ENCODE measurements at regions not wholly inside any gene's neighbourhood (a gene's known extent, or its start where the extent isn't known, plus 50 kb on each side); places are given as distances from the start of the nearest gene placed in this dataset.

DNA sequence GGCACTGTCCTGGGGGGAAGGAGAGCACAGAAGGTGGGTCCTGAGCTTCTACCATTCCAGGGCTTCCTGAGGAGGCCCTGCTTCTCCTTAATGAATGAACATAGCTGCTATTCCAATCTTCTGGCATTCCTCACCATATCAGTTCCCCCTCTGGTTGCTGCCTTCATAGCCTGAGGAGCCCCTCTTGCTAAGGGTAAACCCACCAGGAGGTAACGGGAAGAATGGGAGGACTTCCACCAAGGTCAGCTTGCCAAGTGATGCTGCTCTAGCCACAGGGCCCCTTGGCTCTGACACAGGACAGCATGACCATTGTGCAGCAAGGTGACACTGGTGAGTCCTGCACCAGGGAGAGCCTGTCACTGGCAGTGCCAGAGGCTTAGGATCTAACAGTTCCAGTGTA, 1022.5 kb downstream of the TBC1D22A start:
- no peak for DNase-seq (ENCODE audit: low spot score)

DNA sequence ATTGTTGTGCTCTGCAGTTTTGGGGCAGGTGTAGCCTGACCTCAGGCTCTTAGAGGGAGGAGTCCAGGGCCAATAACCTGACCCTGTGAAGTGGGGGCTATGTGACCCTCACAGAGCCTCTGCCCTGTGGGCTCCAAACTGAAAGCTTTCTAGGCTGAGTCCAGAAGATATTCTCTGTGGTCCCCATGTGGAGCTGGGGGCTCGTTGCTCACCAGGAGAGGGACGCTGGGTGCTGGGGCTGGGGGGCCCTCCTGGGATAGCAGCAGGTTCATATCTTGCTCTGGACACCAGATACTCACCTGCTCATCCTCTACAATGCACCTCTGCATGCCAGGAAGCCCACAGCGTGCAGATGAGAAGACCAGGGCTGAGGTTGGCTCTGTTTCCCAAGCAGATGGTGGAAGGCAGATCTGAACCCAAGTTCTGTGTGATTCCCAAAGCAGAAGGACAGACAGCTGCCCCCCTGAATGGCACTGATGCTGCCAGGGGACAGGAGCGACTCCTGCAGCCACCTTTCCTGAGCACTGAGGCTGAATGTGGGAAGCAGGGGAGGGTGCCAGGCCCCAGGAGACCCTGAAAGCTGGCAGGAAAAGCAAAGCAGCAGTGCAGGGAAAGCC, 1022.0 kb downstream of the TBC1D22A start:
- no peak for DNase-seq (ENCODE audit: low spot score)

DNA sequence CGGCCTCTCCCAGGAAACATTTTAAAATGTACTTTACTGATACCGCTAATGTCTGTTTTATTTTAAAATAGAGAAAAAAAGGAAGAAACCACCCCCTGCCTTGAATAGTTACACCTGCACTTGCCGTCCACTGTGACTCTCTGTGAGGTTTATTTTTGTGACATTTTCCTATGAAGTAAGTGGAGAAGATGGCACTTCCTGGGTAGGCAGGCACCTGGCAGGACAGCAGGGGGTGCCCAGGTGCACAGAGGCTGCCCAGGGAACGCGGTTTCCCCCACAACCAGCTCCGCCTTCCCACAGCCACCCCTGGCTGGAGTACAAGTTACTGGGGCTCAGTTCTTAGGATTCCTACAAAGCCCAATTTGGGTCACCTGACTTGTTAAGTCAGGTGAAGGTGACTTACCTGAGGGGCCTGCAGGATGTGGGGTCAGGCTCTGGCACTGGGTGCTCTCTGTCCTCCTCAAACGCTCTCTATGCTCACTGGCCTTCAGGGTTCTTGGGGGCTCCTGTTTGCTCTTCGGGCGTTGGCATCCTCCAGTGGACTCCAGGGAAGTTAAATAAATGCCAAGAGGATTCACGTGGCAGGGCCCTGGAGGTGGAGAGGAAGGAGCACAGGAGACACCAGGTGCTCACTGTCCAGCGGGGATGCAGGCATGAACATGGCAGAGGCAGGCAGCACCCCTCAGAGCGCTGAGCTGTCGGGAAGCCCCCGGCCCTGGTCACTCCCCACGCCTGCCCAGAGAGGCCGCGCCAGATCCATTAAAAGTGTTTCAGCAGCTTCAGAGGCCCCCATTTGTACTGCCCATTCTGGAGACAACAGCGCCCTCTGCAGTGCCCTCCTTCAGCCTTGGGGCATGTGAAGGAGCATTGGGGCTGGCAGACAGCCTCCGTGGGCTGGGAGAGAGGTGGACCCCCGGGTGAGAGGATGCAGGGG, 1021.2 kb downstream of the TBC1D22A start:
- no peak for DNase-seq (ENCODE audit: low spot score)

DNA sequence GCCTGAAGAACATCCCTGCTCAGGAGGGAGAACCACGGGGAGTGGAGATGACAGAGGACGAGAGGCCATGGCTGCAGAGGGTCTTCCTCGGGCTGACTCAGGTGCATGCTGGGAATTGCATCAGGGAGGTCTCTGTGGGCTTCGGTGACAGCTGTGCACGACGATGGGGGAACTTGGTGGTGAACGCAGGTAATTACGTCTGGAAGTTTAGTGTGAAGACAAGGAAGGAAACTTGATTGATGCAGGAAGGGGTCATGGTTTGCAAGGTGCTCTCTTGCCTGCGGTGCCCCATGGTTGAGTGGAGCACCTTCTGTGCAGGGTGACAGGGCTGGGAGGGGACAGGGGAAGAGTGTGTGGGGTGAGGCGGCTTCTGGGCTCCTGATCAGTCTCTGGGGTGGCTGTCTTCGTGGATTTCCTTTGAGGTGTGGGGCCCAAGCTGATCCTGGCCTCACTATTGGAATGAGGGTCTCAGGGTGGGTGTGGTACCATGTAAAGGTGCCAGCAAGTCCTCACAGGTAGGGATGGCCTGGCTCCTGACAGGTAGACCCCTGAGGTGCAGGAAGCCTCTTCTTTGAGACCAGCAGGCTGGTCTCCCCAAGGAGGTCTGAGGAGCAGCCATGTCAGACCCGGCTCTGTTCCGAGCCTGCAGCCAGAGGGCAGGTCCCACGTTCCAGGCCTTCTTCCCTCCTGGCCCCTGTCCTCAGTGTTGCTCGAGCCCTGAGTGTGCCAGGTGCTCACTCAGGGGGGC, 1020.1 kb downstream of the TBC1D22A start:
- no peak for DNase-seq (ENCODE audit: low spot score)

DNA sequence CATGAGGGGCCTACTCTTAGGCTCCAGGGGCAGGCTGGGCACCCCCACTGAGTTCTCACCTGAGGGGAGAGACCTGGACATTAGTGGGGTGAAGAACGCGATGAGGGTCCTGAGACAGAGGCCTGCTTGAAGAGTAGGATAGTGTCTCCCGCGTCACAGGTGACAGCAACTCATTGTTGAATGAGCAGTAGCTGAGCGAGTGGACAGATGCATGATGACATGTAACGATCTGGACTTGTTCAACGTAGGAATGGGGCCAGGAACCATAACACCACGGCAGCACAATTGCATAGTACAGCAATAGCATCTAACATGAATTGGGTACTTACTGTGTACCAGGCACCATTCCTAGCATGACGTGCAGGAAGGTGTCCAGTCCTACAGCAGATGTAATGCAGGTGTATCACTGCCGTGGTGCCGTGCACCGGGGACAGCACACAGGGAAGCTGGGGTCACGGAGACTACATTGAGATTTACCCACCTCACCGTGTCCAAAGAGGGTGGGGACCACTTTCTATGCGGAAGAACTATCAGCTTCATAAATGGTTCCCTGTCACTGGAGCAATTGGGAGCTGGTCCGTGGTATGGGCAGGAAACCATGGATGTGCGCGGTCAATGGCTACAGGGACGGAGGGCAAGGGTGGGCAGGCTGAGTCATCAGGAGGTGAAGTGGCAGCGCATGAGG, 1019.1 kb downstream of the TBC1D22A start:
- no peak for DNase-seq (ENCODE audit: low spot score)

DNA sequence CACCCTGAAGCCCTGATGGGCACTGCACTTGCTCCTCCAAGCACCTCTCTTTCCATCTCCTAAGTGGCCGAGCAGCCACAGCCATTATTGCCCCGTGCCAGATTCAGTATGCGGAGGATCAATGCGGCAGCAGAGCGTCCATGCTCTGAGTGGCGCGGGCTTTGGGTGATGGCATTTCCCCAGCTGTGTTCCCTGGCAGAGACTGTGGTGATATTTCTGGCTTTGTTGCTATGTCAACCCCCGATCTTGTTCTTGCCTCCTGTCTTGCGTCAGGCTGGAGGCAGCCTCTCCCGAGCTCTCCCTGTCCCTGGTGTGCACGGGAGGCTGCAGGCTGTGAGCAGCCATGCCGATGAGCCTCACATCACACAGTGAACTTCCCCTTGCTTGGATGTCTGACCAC, 1018.6 kb downstream of the TBC1D22A start:
- no peak for DNase-seq (ENCODE audit: low spot score)

DNA sequence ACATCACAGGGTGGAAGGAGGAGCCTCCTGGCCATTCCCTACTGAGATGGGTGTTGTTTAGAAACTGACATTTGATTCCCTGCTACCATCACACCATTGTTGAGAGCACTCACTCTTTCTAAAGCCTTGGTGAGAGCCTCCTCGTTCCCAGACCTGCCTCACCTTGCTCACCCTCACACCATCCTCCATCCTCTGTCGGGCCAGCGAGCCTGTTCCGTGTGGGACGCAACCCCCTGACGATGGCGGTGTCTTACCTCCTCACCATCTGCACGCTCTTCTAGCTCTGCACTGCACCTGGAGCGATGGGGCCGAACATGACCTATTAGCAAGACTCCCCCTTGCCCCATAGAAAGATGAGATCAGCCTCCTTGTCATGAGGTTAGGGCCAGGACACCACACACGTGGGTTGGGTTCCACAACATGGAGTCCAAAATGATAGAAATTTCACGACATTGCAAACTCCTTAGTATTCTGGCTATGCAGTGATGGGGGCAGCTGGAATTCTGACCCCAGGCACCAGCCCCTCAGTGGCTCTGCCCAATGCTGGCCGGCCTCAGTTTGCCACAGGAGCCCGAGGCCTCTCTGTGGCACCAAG, 1017.9 kb downstream of the TBC1D22A start:
- no peak for DNase-seq (ENCODE audit: low spot score)

DNA sequence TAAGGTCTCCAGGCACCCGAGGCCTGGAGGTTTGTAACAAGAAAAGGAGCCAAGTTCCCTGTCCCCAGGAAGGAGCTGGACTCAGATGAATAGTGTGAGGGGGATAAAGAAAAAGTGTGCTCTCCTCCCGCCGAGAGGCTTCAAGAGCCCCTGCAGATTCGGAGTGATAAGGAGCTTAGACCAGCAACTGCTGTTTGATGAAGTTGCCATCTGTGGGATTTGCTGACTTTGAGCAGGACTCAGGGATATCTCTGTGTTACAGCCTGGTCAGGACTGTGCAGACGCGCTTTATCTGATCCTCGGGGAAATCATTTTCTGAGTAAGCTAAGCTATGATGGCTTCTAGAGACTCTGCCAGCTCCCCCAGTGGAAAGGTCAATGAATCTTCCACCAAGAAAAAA, 1017.0 kb downstream of the TBC1D22A start:
- DNase-seq (ENCODE audit: low spot score): no peak

DNA sequence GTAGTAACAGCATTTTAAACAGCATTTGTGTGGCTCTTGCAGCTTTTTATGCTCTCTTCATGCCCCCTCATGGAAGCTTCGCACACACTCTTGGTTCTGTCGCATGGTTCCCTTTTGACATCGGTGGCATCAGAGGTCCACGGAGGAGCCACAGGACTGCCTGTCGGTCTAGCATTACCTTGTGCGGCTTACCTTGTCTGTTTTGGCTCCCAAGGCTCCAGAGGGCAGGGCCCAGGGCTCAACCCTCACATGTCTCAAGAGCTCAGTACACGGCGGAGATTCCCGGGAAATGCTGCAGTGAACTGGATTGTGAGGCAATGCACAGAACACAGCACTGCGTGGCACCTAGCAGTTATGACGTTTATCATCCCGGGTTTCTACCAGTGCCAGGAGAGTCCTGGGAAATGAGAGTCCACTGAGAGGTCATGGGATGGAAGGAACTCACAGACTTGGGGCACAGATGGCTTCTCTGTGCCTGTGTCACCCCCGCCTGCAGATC, 1015.8 kb downstream of the TBC1D22A start:
- DNase-seq (ENCODE audit: low spot score): no peak

DNA sequence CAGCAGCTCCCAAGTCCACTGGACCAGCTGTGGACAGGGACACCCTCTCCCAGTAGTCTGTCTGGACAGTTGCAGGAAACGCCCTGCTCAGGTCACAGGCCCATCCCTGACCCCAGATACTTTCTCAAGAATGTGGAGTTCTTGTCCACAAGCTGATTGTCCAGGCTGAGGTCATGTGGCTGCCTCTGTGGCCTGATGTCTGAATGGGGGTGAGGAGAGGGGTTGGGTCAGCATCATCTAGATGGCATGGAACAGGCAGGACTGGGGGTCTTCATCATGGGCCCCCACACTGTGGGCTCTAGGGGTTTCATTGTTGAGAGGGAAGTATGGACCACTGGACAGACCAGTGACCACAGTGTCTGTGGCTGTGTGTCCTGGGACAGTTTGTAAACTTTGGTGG, 1015.0 kb downstream of the TBC1D22A start:
- DNase-seq (ENCODE audit: low spot score): no peak

DNA sequence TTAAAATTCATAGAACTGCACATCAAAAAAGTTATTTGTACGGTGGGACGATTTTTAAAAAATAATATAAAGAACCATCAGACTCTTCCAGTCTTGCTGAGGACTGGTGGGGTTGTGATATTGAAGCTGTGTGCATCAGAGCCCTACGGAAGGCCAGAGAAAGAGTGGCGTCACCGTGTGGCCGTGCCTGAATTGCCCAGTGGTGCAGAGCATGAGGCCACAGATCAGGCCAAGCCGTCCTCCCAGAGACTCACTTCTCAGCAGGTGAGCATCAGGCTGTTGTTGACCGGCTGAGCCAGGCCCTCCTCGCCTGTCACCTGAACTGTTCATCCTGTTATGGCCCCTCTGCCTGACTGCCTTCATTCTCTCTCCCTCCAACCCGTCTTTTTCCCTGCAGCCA, 1013.9 kb downstream of the TBC1D22A start:
- DNase-seq (ENCODE audit: low spot score): no peak

DNA sequence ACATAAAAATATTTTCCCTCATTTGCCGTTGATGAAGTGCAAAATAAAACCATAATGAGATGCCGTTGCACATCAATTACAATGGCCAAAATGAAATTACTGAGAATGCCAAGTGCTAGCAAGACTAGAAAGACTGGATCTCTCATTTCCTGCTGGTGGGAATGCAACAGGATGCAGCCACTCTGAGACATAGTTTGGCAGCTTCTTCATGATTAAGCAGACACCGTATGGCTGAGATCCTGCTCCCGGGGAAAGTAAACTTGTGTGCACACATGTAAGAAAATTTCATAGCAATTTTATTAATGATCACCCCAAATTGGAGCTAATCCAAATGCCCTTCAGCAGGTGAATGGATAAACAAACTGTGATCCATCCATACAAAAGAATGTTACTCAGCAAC, 1013.2 kb downstream of the TBC1D22A start:
- DNase-seq (ENCODE audit: low spot score): no peak

DNA sequence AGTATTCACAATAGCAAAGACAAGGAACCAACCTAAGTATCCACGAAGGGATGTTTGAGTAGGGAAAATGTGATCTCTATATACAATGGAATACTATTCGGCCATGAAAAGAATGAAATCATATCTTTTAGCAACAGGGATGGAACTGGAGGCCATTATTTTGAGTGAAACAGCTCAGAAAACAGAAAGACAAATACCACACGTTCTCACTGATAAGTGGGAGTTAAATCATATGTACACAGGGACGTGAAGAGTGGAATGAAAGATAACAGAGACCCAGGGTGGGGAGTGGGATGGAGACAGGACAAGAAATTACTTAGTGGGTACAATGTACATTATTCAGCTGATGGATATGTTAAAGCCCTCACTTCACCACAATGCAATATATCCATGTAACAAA, 1012.7 kb downstream of the TBC1D22A start:
- DNase-seq (ENCODE audit: low spot score): no peak

DNA sequence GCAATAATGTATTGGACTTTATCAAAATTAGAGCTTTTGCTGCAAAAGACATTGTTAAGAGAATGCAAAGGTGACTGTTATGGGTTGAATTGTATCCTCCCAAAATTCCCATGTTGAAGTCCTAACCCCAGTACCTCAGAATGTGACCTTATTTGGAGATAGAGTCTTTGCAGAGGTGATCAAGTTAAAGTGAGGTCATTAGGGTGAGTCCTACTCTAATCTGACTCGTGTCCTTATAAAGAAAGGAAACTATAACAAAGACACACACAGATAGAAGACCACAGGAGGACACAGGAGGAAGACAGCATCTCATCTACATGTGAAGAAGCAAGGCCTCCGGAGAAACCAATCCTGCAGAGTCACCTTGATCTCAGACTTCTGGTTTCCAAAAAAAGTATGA, 1011.2 kb downstream of the TBC1D22A start:
- no peak for DNase-seq (ENCODE audit: low spot score)

DNA sequence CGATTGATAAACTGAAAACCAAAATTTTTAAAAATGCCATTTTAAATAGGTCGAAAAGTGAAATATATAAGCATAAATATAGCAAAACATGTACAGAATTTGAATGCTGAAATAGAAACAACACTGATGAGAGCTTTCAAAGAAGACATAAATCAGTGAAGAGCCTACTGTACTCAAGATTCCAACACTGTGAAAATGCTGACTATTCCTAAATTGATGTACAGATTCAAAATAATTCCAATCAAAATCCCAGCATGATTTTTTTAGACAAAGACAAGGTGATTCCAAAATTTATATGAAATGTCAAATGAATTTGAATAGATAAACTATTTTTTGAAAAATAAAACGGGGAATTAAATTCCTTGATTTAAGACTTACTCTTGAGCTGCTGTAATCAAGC, 1010.4 kb downstream of the TBC1D22A start:
- no peak for DNase-seq (ENCODE audit: low spot score)

DNA sequence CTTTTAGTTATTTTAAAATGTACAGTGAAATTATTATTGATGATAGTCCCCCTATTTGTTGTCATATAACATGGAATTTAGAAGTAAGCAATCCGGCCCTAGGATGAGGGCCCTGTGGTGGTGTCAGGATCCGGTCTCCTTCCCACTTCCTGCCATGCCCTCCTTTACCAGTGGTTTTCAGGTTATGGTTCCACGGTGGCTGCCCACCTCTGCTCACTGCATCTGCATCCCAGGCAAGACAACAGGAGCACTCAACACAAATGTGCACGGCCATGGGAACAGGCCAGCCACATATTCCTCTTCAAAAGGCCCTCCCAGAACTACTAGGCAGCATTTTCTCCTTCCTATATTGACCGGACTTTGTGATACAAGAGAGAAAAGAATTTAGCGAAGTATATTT, 1007.2 kb downstream of the TBC1D22A start:
- no peak for DNase-seq (ENCODE audit: low spot score)

DNA sequence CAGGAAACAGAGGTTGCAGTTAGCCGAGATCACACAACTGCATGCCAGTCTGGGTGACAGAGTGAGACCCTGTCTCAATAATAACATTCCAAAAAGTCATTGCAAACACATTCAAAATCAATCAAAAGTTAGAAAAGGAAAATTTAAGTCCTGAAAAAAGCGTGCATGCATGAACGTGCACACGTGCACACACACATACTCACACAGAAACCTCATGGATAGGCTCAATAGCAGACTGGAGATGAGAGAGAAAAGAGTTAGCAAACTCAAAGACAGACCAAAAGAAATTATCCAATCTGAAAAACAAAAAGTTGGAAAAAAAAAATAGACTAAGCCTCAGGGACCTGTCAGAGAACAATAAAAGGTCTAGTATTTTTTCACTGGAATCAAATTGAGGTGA, 1005.6 kb downstream of the TBC1D22A start:
- DNase-seq (ENCODE audit: low spot score): no peak

DNA sequence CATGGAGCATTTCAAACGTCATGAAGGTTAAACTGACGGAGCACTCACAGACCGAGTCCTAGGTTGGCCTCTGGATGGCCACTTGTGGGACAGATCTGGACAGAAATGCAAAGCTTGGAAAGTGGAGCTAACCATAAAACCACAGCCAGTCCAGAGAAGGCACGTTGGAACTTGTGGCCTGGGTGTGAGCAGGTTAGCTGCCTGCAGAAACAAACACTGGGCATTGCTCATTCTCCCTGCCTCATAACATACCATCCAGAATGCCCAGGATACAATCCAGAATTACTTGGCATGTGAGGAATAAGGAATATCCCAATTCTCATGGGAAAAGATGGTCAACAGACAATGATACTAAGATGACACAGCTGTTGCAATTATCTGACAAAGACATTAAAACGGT, 1005.0 kb downstream of the TBC1D22A start:
- DNase-seq (ENCODE audit: low spot score): no peak

DNA sequence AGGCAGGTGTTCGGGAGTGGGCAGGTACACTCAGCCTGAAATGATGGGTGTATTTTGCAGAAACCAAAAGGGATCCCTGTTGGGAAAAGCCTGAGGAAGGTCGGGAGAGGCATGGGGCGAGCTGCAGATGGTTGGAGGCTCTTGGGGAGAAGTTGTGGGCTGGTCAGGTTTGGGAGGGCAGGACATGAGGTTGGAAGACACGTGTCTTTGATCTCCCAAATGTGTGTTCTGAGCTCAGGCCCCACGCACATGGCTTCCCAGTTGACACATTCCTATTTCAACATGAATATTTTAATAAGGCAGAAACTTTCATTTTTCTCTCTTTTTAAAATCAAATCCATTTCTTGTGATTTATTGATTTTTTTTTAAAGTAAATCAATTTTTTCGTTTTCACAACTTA, 1003.3 kb downstream of the TBC1D22A start:
- DNase-seq (ENCODE audit: low spot score): no peak

DNA sequence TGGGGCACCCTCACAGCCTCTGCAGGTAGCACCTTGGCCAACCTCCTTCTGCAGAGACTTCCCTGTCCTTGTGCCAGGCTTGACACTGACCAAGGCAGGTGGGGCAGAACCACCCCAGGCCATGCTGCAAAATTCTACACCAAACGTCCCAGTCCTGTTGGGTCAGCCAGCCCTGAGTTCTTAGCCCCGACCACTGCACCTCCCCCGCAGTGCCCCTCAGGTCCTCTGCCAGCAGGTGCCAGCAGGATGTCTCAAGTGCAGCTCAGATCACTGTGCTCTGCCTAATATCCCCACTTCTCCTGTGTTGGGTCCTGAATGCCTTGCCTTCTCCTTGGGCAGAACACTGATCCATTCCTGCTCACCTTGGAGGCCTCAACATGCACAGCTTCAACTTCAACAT, 999.7 kb downstream of the TBC1D22A start:
- no peak for DNase-seq (ENCODE audit: low spot score)

DNA sequence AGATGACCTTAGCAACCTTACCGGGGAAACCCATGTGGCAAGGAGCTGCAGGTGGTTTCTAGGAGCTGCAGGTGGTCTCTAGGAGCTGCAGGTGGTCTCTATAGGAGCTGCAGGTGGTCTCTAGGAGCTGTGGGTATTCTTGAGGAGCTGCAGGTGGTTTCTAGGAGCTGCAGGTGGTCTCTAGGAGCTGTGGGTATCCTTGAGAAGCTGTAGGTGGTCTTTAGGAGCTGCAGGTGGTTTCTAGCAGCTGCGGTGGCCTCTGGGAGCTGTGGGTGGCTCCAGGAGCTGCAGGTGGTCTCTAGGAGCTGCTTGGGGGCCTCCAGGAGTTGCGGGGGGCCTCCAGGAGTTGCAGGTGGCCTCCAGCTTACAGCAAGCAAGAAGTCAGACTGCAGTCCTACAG, 997.5 kb downstream of the TBC1D22A start:
- DNase-seq (ENCODE audit: low spot score): no peak

DNA sequence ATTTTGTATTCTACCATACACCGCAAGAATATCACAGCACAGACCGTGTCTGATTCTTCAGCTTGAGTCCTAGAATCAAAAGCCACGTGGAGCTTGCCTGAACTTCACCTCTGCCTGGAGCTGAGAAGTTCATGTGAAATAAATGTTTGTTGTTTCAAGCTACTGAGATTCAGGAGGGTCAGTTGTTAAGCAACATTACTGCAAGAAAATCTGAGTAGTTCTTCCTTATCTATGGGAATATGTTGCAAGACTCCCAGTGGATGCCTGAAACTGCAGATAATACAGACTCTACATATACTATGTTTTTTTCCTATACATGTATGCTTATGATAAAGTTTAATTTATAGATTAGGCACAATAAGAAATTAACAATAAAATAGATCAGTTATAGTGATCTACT, 995.3 kb downstream of the TBC1D22A start:
- DNase-seq (ENCODE audit: low spot score): no peak
